ENCODE measurements at regions not wholly inside any gene's neighbourhood (a gene's known extent, or its start where the extent isn't known, plus 50 kb on each side); places are given as distances from the start of the nearest gene placed in this dataset.

DNA sequence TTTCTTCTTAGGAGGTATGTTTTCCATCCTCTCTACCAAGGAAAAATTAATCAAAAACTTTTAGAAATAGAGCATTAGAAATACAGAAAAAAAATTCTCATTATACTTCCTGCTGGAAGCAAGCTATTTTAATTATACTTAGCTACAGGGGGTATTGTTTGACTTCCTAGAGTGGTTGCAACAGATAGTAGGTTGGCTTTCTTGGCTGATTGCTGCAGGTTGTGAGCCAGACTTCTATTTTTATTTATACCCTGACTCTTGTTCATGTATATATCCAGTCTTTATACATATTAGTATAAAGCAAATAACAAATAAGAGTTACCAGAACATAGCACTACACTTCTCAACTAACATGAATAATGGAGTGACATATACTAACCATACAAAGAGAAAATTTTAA lies 460.8 kb upstream of the REG3G start:
- TF ChIP-seq RXRA (IDR thresholded peaks at IDR 0.05), result no peak
- TF ChIP-seq, protein P1, sequence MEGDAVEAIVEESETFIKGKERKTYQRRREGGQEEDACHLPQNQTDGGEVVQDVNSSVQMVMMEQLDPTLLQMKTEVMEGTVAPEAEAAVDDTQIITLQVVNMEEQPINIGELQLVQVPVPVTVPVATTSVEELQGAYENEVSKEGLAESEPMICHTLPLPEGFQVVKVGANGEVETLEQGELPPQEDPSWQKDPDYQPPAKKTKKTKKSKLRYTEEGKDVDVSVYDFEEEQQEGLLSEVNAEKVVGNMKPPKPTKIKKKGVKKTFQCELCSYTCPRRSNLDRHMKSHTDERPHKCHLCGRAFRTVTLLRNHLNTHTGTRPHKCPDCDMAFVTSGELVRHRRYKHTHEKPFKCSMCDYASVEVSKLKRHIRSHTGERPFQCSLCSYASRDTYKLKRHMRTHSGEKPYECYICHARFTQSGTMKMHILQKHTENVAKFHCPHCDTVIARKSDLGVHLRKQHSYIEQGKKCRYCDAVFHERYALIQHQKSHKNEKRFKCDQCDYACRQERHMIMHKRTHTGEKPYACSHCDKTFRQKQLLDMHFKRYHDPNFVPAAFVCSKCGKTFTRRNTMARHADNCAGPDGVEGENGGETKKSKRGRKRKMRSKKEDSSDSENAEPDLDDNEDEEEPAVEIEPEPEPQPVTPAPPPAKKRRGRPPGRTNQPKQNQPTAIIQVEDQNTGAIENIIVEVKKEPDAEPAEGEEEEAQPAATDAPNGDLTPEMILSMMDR (IDR thresholded peaks at IDR 0.05; ENCODE audit: low read depth, low read length, missing input control), result no peak
- TF ChIP-seq TAF1 (conservative IDR thresholded peaks at IDR 0.05), result no peak
- no peak for TF ChIP-seq RAD21 (IDR thresholded peaks at IDR 0.05)
- TF ChIP-seq FOXA1 (IDR thresholded peaks at IDR 0.05), result no peak
- TF ChIP-seq, protein P2, sequence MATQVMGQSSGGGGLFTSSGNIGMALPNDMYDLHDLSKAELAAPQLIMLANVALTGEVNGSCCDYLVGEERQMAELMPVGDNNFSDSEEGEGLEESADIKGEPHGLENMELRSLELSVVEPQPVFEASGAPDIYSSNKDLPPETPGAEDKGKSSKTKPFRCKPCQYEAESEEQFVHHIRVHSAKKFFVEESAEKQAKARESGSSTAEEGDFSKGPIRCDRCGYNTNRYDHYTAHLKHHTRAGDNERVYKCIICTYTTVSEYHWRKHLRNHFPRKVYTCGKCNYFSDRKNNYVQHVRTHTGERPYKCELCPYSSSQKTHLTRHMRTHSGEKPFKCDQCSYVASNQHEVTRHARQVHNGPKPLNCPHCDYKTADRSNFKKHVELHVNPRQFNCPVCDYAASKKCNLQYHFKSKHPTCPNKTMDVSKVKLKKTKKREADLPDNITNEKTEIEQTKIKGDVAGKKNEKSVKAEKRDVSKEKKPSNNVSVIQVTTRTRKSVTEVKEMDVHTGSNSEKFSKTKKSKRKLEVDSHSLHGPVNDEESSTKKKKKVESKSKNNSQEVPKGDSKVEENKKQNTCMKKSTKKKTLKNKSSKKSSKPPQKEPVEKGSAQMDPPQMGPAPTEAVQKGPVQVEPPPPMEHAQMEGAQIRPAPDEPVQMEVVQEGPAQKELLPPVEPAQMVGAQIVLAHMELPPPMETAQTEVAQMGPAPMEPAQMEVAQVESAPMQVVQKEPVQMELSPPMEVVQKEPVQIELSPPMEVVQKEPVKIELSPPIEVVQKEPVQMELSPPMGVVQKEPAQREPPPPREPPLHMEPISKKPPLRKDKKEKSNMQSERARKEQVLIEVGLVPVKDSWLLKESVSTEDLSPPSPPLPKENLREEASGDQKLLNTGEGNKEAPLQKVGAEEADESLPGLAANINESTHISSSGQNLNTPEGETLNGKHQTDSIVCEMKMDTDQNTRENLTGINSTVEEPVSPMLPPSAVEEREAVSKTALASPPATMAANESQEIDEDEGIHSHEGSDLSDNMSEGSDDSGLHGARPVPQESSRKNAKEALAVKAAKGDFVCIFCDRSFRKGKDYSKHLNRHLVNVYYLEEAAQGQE (IDR thresholded peaks at IDR 0.05), result no peak
- TF ChIP-seq, protein P3, sequence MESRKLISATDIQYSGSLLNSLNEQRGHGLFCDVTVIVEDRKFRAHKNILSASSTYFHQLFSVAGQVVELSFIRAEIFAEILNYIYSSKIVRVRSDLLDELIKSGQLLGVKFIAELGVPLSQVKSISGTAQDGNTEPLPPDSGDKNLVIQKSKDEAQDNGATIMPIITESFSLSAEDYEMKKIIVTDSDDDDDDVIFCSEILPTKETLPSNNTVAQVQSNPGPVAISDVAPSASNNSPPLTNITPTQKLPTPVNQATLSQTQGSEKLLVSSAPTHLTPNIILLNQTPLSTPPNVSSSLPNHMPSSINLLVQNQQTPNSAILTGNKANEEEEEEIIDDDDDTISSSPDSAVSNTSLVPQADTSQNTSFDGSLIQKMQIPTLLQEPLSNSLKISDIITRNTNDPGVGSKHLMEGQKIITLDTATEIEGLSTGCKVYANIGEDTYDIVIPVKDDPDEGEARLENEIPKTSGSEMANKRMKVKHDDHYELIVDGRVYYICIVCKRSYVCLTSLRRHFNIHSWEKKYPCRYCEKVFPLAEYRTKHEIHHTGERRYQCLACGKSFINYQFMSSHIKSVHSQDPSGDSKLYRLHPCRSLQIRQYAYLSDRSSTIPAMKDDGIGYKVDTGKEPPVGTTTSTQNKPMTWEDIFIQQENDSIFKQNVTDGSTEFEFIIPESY (IDR thresholded peaks at IDR 0.05), result no peak
- TF ChIP-seq, protein P4, sequence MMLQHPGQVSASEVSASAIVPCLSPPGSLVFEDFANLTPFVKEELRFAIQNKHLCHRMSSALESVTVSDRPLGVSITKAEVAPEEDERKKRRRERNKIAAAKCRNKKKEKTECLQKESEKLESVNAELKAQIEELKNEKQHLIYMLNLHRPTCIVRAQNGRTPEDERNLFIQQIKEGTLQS (IDR thresholded peaks at IDR 0.05), result no peak
- no peak for TF ChIP-seq YY1 (IDR thresholded peaks at IDR 0.05)
- no peak for TF ChIP-seq EGR1 (IDR thresholded peaks at IDR 0.05; ENCODE audit: low read depth in 2 of 2)
- no peak for TF ChIP-seq JUND (IDR thresholded peaks at IDR 0.05)
- no peak for TF ChIP-seq GABPA (IDR thresholded peaks at IDR 0.05 in 1 of 2, conservative IDR thresholded peaks at IDR 0.05 in 1 of 2)
- TF ChIP-seq HNF4A (conservative IDR thresholded peaks at IDR 0.05), result no peak
- TF ChIP-seq, protein P5, sequence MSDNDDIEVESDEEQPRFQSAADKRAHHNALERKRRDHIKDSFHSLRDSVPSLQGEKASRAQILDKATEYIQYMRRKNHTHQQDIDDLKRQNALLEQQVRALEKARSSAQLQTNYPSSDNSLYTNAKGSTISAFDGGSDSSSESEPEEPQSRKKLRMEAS (IDR thresholded peaks at IDR 0.05), result no peak
